OCI-LY1 (cell line): ENCODE measurements at regions not wholly inside any gene's neighbourhood (a gene's known extent, or its start where the extent isn't known, plus 50 kb on each side); places are given as distances from the start of the nearest gene placed in this dataset.

Experiments
- EZH2 ChIP-seq: fragments of 200-600 bp; sonication (generic), shearing (Covaris generic); IDR thresholded peaks from 2 replicates; pipeline ENCODE4 v1.8.0; 2017; ENCODE audit warnings: borderline replicate concordance, mixed run types, mild to moderate bottlenecking, antibody characterized with exemption, low read length, moderate library complexity, mixed read lengths
- TF ChIP-seq, protein P1 (sequence below): fragments of 200-600 bp; sonication (generic), shearing (Covaris generic); IDR thresholded peaks from 2 replicates; pipeline ENCODE4 v1.5.1; 2017; ENCODE audit warnings: mild to moderate bottlenecking, antibody characterized with exemption, low read length, moderate library complexity, mixed read lengths

DNA sequence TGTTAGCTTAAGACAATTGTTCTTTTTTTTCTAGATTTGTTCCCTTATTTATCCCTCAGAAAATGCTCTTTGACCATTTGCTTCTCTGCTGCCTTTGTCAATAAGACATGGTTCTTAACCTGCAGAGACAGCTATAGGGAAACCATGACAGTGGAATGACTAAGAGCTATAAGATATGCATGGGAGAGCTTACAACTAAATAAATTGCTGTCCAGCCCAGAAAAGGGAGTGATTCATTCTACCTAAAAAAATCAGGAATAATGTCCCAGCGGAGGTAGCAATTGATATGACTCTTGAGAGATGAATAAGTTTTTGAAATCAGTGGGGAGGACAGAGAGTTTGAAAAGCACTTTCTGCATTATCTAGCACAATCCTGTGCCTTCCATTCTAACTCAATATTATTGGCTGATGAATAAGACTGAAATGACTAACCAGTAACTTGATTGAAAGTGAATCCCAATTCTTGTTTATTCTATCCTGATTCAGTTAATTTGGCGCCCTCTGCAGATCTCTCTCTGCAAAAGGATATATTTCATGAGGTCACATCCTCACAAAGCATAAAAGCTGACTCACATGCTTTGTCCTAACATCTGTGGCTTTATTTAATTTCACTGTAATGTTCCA is 680.5 kb upstream of the API5 start:
- TF ChIP-seq, protein P1, sequence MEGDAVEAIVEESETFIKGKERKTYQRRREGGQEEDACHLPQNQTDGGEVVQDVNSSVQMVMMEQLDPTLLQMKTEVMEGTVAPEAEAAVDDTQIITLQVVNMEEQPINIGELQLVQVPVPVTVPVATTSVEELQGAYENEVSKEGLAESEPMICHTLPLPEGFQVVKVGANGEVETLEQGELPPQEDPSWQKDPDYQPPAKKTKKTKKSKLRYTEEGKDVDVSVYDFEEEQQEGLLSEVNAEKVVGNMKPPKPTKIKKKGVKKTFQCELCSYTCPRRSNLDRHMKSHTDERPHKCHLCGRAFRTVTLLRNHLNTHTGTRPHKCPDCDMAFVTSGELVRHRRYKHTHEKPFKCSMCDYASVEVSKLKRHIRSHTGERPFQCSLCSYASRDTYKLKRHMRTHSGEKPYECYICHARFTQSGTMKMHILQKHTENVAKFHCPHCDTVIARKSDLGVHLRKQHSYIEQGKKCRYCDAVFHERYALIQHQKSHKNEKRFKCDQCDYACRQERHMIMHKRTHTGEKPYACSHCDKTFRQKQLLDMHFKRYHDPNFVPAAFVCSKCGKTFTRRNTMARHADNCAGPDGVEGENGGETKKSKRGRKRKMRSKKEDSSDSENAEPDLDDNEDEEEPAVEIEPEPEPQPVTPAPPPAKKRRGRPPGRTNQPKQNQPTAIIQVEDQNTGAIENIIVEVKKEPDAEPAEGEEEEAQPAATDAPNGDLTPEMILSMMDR: peak; percentile 45; the same call in 1 of the 2 replicates
- no peak for TF ChIP-seq EZH2
